DOHH2 (cell line): ENCODE measurements at regions not wholly inside any gene's neighbourhood (a gene's known extent, or its start where the extent isn't known, plus 50 kb on each side); places are given as distances from the start of the nearest gene placed in this dataset.

Source experiments
- EZH2phosphoT487 ChIP-seq: fragments of 200-600 bp; sonication (generic); IDR thresholded peaks from 2 replicates; pipeline ENCODE4 v1.6.1; 2017; ENCODE audit warnings: borderline replicate concordance, mild to moderate bottlenecking, antibody characterized with exemption, low read length, moderate library complexity, mixed read lengths
- TF ChIP-seq, protein P1 (sequence below): fragments of 200-600 bp; sonication (generic); IDR thresholded peaks from one replicate; pipeline ENCODE4 v1.5.1; 2014; ENCODE audit warnings: antibody characterized with exemption, mild to moderate bottlenecking, low read depth, low read length; ENCODE audit not compliant: poor library complexity, severe bottlenecking

DNA sequence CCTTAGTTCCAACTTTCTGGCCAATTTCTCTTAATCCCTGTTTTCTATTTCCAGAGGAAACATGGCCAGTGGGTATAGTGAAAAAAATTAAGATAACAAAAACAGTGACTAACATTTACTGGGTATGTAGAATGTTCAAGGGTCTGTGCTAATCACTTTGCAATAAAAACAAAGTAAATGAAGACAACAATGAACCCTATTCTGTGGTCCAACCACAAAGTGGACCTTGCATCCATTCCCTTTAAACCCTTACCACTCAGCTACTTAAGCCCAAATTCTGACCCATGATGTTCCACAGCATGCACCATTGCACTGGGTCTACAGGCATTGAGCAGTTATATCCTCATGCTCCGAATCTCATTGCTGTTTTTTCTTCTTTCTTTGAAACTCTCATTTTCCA, 179.9 kb upstream of the PRKCQ start:
- TF ChIP-seq, protein P1, sequence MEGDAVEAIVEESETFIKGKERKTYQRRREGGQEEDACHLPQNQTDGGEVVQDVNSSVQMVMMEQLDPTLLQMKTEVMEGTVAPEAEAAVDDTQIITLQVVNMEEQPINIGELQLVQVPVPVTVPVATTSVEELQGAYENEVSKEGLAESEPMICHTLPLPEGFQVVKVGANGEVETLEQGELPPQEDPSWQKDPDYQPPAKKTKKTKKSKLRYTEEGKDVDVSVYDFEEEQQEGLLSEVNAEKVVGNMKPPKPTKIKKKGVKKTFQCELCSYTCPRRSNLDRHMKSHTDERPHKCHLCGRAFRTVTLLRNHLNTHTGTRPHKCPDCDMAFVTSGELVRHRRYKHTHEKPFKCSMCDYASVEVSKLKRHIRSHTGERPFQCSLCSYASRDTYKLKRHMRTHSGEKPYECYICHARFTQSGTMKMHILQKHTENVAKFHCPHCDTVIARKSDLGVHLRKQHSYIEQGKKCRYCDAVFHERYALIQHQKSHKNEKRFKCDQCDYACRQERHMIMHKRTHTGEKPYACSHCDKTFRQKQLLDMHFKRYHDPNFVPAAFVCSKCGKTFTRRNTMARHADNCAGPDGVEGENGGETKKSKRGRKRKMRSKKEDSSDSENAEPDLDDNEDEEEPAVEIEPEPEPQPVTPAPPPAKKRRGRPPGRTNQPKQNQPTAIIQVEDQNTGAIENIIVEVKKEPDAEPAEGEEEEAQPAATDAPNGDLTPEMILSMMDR, result no peak
- TF ChIP-seq EZH2phosphoT487, result no peak
